NCI-H1105 treated with DMSO at 0.1 percent for 48 hours (cell line): ENCODE measurements at regions not wholly inside any gene's neighbourhood (a gene's known extent, or its start where the extent isn't known, plus 50 kb on each side); places are given as distances from the start of the nearest gene placed in this dataset.

Source experiments
- DNase-seq: peaks from one replicate; lab custom pipeline; 2025; lab: John Stamatoyannopoulos, UW

DNA sequence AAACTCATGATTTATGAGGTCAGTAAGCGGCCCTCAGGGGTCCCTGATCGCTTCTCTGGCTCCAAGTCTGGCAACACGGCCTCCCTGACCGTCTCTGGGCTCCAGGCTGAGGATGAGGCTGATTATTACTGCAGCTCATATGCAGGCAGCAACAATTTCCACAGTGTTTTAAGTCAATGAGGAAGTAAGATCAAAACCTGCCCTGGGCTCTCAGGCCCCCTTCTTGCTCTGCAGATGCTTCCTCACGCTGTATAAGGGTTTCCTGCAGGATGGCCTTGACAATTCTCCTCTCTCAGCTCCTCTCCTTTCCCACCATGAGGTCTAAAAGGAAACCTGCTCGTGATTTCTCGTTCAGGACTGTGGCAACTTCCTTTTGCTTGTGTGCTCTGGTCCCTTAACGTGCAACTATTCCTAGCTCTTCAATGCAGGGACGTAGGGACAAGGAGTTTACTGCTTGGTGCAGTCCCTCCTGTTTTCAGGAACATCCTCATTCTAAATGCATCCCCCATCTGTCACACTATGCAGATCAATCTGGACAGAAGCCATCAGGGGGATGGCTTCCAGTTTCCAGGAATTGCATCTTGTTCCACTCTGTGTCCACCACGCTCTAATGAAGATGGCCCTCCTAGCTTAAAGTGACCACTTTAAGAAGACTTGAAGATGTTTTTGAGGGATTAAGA lies 64.3 kb upstream of the IGLL5 start:
- DNase-seq = no peak

- DNase-seq = no peak
Observed at GRCh38 chr22:22824340-22825212, 63.0 kb upstream of the IGLL5 start.

- DNase-seq = no peak
Observed at GRCh38 chr22:22825213-22825593, 62.4 kb upstream of the IGLL5 start.

- DNase-seq = no peak
Observed at GRCh38 chr22:22827187-22827939, 60.3 kb upstream of the IGLL5 start.

DNA sequence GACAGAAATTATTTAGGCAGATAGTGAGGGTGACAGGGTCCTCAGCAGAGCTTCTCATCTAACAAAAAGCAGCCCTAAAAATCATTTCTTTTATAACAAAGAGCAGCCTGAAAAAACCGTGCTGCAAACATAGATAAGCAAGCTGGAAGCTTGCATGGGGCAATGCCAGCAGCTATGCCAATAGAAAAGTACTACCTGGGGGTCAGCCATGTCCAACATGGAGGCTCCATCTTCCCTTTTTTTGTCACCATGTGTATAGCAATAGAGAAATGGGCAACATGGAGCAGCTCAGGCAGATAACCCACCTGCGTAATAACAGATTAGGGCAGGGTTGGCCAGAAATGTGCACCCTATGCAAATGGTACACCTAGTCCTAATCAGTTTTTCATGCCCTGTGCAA lies 57.4 kb upstream of the IGLL5 start:
- no peak for DNase-seq

DNA sequence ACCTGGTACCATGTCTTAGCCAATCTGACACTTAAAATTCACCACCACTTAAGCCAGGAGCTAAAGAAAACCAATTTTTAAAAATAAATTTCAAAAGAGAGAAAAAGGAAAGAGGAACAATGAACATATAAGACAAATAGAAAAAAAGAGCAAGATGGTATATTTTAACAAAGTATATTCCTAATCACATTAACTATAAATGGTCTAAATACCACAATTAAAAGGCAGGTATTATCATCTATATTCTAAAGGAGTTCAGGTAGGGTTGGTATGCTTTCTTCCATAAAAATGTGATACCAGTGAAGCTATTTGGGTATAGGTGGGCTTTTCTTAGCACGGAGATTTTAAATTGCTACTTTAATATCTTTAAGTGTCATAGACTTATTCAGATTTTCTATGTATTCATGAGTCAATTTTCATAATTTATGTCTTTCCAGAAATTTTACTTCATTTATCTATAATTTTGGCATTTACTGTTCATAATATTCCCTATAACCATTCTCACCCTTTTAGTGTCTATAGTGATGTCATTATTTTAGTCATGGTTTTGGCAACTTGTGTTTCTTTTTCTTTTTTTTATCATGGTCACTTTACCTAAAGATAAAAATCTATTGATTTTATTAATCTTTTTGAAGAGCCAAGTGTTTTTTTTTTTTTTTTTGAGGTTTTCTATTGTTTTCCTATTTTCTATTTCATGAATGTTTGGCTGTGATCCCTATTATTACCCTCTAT lies 56.5 kb upstream of the IGLL5 start:
- DNase-seq = no peak

- DNase-seq = no peak
Observed at GRCh38 chr22:22833059-22833458, 54.6 kb upstream of the IGLL5 start.

- DNase-seq = no peak
Observed at GRCh38 chr22:22833488-22833887, 54.1 kb upstream of the IGLL5 start.

GRCh38 chr22:22834204-22834603 lies 53.4 kb upstream of the IGLL5 start:
- DNase-seq = no peak

GRCh38 chr22:22834783-22835182 lies 52.8 kb upstream of the IGLL5 start:
- no peak for DNase-seq

DNA sequence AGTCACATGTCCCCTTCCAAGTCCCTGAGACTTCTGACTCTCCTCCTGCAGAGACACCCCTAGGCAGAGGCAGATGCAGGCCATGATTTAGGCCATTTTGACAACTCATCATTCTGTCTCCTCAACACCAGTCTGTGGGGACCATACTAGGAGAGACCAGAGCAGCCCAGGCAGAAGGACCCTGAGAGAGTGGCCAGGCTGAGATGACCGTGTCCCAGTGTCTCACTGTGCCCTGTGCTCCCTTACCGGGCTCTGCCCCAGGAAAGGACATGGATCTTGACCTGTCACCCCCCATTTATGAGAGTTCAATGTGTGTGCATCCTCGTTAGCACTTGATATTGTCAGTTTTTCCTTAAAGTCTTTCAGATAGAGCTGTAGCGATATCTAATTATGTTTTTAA lies 52.4 kb upstream of the IGLL5 start:
- DNase-seq = no peak

- no peak for DNase-seq
Observed at GRCh38 chr22:22835771-22836291, 51.8 kb upstream of the IGLL5 start.

GRCh38 chr22:22836635-22837034 lies 51.0 kb upstream of the IGLL5 start:
- DNase-seq = no peak
